Mononuclear cell (primary cell): ENCODE measurements at regions not wholly inside any gene's neighbourhood (a gene's known extent, or its start where the extent isn't known, plus 50 kb on each side); places are given as distances from the start of the nearest gene placed in this dataset.
"Not testable (repeated sequence)": the region's sequence is repeated elsewhere in the genome, so short reads cannot be mapped to it uniquely, and the experiment has no call there.

Source experiments
- H3K27me3 ChIP-seq: 2 replicates; pipeline ENCODE4 v1.6.0; 2011; ENCODE audit warnings: low read length, control low read depth; ENCODE audit not compliant: insufficient read depth
- H3K4me1 ChIP-seq: 2 replicates; pipeline ENCODE4 v1.5.1; 2011; ENCODE audit warnings: mild to moderate bottlenecking, low read length, control low read depth; ENCODE audit not compliant: insufficient read depth
- H3K4me3 ChIP-seq: 2 replicates; pipeline ENCODE4 v1.5.1; 2011; ENCODE audit warnings: mild to moderate bottlenecking, low read length, moderate library complexity
- H3K9me3 ChIP-seq: 2 replicates; pipeline ENCODE4 v1.5.1; 2011; ENCODE audit warnings: low read depth, mild to moderate bottlenecking, control low read depth, low read length

DNA sequence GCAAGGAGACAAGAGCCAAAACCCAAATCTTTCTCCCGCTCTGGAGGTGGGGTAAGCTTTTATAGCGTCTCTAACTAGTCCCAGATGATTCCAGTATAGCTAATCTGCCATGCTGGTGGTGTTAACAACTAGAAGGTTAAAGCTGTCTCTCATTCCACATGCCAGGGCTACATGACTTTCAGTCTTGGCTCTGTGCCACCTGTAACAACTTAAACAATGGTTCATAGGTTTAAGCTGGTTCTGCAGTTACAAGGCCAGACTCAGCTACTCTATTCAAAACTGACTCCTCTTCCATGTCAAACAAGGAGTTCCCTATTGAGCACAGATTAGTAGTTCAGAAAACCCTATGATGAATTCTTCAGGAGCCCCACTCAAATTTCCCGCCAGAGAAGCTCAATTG, 128.9 kb downstream of the ELOVL4 start:
- Histone ChIP-seq H3K4me1 (no peaks in the 10 kb centered on the region), H3K27me3 (peaks cover 6% of the 10 kb centered on the region), H3K4me3 (no peak overlapping the region), H3K9me3 (no peaks in the 10 kb centered on the region)

DNA sequence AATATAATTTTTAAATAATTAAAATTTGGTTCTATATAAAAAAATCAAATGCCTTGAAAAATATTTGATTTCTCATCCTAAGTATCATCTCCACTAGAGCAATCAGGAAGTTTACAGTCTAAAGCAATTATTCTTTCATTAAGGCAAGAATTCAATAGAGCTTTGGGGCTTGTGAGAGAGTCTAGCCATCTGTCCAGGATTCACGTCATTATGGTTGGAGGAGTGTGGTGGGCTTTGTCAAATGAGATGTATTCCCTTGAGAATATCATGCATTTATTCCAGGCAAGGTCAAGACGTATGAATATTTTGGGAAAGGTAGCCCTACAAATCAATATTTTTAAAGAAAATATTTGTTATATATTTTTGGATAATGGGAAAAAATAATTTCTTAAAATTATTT, 132.4 kb downstream of the ELOVL4 start:
- no peaks in the 10 kb centered on the region for H3K4me1 ChIP-seq
- no peak overlapping the region for H3K4me3 ChIP-seq
- no peaks in the 10 kb centered on the region for H3K9me3 ChIP-seq
- peaks cover 3% of the 10 kb centered on the region for H3K27me3 ChIP-seq

DNA sequence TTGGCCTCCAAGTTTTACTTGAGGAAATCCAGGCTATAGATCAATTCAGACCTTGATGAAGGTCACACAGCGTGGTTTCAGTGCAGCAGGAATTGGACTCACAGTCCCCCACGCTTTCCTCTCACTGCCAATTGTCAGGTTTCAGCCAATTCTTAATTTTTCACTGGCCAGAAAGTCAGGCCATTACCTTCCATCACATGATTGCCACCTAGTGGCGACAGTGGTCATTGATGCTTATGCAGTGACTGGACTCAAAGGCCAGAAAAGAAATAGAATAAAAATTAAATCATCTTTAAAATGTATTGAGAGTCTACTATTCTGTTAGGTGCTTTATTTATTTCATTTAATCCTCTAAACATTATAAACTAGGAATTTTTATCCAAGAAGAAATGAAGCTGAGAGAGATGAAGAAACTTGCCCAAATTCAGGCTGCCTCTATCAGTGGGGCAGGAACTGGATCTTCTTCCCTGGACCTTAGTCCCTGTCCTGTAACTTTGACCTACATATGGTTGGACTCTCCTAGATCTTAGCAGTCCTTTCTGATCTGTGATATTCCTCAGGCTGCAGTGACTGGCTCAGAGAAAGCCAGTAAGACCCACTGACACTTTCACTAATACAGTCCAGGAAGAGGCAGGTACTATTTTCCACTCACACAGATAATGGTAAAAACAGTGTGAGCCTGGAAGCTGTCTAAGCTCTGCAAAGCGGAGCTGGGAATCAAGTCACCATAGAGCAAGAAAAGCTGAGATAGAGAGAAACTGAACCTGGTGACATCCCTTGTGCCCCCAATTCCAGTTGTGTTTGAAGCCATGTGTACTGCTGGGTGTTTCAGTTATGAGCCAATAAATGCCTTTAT, 133.3 kb downstream of the ELOVL4 start:
- peaks cover 3% of the 10 kb centered on the region for H3K27me3 ChIP-seq
- H3K9me3 ChIP-seq = no peaks in the 10 kb centered on the region
- H3K4me3 ChIP-seq = no peak overlapping the region
- H3K4me1 ChIP-seq = no peaks in the 10 kb centered on the region

DNA sequence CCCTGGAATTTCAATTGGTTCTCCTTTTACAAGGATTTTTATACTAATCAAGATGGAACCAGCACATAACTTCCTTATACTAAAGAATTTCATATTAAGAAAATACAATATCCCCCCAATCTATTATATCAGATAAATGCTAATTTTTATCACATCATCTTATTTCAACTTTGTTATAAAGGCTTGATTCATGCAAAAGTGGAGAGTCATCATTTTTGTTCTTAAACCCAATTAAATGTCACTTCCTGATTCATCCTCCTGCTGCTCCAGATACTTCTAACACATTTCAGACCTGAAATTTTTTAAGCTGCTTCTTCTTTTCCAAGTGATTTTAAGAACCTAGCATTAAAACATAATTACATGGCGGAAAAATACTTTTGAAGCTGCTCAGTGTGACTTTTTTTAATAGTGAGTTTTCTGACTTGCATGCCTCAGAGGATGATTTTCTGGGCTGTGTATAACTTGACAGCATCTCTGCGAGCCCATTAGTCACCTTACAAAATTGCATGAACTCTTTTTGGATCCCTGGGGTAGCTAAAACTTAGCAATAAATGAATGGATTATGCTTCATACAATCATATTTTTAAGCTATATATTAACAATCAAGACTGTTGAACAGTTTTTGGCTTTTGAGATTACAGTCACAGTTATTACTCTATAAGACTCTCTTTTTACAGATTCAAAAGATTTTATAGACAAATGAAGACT, 134.1 kb downstream of the ELOVL4 start:
- Histone ChIP-seq H3K9me3 (no peaks in the 10 kb centered on the region), H3K4me1 (no peaks in the 10 kb centered on the region), H3K27me3 (no peaks in the 10 kb centered on the region), H3K4me3 (no peak overlapping the region)

DNA sequence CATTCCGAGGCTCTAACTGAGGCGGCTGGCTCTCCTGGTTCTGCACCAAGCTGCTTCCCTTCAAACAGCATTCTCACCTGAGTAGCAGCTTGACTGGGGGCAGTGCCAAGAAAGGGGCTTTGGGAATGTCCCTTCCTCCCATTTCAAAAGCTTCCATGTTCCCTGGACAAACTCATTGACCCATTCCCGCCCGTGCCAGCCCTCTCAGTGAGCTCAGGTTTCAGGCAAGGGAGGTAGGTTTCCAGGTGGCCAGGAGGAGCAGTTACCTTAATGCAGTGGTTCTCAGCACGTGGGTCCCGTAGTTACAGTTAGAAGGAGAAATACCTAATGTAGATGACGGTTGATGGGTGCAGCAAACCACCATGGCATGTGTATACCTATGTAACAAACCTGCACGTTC, 135.2 kb downstream of the ELOVL4 start:
- H3K4me3 ChIP-seq = no peak overlapping the region
- H3K4me1 ChIP-seq = no peaks in the 10 kb centered on the region
- no peaks in the 10 kb centered on the region for H3K9me3 ChIP-seq
- no peaks in the 10 kb centered on the region for H3K27me3 ChIP-seq

DNA sequence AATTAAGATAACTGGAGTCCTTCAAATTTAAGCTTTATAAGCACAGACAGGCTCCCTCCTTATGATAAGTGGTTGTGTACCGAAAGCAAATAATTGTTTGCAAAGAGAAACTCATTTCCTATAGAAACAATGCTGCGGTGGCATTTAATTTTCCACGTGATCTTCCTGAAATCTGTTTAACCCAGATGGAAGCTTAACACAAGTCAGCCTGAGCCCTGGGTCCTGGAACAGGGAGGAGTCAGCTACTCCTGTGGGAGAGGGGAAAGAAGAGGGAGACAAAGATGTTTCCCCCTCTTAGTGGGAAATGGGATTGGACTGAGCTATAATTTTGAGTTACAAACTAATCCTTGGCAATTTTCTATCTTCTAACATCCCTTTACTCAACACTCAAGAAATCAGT, 136.5 kb downstream of the ELOVL4 start:
- no peaks in the 10 kb centered on the region for H3K4me1 ChIP-seq
- no peak overlapping the region for H3K4me3 ChIP-seq
- no peaks in the 10 kb centered on the region for H3K27me3 ChIP-seq
- no peaks in the 10 kb centered on the region for H3K9me3 ChIP-seq

DNA sequence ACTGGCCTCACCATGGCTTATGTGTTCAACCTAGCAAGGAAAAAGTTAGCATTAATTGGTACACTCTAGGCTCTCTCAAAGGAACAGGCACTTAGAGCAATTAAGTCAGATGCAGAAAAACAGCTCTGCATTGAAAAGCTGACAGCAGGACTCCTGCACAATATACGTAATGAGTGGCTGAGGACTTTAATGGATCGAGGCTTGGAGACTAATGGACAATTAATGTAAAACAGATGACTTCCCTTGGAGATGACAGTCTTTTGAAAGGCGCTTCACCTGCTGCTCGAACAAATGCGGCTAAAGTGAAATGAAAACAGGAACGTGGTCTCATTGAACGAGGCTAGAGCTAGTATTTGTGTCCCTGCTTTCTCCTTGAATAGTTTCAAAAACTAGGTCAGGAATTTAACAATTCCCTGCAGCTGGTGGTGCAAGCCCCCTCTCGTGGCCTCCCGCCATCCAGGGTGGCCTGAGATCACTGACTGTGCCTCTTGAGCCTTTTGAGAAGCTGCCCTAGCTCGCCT, 137.1 kb downstream of the ELOVL4 start:
- H3K4me3 ChIP-seq = no peak overlapping the region
- no peaks in the 10 kb centered on the region for H3K4me1 ChIP-seq
- H3K27me3 ChIP-seq = no peaks in the 10 kb centered on the region
- H3K9me3 ChIP-seq = no peaks in the 10 kb centered on the region

DNA sequence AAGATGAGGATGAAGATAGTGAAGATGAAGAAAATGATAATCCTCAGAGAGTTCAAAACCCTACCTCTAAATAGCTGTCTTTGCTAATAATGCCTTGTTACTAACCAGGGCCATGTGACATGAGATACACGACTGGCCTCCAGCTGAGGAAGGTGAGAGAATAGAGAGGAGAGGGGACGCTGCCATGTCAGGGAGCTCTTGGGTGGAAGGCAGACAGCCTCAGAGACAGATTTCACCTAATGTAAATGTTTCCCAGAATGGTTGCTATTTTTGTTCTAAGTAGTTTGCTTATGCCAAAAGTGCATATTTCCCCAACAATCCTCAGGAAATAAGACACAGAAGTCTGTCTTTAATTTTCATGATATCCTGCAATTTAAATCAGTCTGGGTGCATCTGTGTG, 138.4 kb downstream of the ELOVL4 start:
- no peak overlapping the region for H3K4me3 ChIP-seq
- H3K27me3 ChIP-seq = no peaks in the 10 kb centered on the region
- no peaks in the 10 kb centered on the region for H3K9me3 ChIP-seq
- H3K4me1 ChIP-seq = no peaks in the 10 kb centered on the region

DNA sequence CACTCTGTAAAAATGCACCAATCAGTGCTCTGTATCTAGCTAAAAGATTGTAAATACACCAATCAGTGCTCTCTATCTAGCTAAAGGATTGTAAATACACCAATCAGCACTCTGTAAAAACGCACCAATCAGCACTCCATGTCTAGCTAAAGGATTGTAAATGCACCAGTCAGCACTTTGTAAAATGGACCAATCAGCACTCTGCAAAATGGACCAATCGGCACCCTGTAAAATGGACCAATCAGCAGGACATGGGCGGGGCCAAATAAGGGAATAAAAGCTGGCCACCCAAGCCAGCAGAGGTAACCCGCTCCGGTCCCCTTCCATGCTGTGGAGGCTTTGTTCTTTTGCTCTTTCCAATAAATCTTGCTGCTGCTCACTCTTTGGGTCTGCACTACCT, 140.7 kb downstream of the ELOVL4 start:
- not testable (repeated sequence) for H3K9me3 ChIP-seq, H3K4me3 ChIP-seq, H3K27me3 ChIP-seq
- peaks cover 16% of the 10 kb centered on the region for H3K4me1 ChIP-seq

DNA sequence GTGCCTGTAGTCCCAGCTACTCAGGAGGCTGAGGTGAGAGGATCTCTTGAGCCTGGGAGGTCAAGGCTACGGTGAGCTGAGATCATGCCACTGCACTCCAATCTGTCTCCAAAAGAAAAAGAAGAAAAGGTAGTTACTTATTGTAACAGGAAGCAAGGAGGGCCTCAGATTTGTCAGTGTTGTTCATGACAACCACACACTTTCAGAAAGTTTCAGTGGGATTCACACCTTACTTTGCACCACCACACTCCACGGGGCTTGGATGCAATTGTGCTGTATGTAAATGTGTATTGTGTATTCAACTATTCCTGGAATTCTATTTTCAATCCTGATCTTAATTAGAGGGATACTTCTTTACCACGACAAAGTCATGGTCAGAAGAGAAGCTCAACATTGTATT, 142.6 kb downstream of the ELOVL4 start:
- no peaks in the 10 kb centered on the region for H3K27me3 ChIP-seq
- no peaks in the 10 kb centered on the region for H3K9me3 ChIP-seq
- H3K4me1 ChIP-seq = peaks cover 16% of the 10 kb centered on the region
- H3K4me3 ChIP-seq = no peak overlapping the region

DNA sequence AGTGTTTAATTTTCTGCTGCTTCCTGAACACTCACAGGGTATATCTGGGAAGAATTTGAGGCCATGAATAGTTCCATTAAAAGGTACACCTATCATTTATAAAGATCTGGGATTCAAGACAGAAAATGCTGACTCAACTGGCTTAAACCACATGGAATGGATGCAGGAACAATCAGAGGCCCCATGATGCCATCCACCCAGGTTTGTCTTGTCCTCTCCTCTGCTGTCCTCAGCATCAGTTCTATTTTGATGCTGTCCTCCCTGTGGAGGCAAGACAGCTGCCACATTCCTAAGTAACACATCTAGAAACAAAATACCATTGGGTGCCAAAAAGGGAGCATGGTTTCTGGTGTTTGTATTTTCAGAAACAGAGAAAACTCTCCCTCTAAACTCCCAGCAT, 143.4 kb downstream of the ELOVL4 start:
- no peaks in the 10 kb centered on the region for H3K9me3 ChIP-seq
- H3K4me3 ChIP-seq = no peak overlapping the region
- peaks cover 16% of the 10 kb centered on the region for H3K4me1 ChIP-seq
- H3K27me3 ChIP-seq = no peaks in the 10 kb centered on the region

DNA sequence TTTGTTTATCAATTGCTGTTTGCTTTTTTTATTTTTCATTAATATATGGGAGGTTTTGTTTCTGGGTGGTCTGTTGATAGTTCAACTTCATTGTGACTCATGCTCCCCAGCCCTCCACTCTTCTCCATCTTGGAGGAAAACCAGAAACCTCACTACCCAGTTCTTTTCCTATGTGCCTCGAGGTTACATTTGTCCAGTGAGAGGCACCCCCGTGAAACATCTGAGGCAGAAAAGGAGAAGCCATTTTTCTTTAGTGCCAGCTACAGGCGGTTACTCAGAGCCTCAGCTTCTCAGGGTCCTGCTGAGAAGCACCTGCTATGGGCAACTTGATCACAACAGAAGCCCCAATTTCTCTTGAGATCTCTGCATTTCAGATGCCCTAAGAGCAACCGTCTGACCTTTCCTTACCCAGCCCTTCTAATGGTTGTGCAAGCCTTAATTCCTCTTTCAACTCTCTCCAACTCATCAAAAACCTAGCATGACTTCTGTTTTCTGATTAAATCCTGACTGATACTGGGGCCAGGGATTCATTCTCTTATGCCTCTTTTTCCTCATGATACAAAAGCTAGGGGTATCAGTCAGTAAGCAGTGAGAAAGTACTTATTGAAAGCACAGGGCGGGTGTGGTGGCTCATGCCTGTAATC, 144.6 kb downstream of the ELOVL4 start:
- Histone ChIP-seq H3K4me3 (no peak overlapping the region), H3K9me3 (no peaks in the 10 kb centered on the region), H3K27me3 (no peaks in the 10 kb centered on the region), H3K4me1 (peaks cover 16% of the 10 kb centered on the region)

DNA sequence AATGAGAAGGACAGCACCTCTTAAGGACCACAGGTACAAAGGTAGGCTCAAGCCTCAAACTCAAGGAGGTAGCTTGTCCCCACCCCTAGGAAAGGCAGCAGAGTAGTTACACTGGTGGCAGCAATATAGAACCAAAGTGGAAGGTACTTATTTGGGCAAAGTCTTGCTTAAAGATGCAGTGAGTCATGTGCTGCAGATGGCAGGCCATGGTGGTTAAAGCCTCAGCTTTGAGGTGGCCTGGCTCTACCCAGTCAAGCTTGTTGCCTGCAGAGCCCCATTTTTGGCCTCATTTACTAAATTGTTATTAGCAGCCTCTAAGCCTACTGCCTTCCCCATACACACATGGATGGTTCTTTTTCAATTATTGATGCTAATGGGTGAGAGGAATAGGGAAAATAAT, 146.0 kb downstream of the ELOVL4 start:
- Histone ChIP-seq H3K27me3 (no peaks in the 10 kb centered on the region), H3K9me3 (no peaks in the 10 kb centered on the region), H3K4me1 (peaks cover 16% of the 10 kb centered on the region), H3K4me3 (no peak overlapping the region)

DNA sequence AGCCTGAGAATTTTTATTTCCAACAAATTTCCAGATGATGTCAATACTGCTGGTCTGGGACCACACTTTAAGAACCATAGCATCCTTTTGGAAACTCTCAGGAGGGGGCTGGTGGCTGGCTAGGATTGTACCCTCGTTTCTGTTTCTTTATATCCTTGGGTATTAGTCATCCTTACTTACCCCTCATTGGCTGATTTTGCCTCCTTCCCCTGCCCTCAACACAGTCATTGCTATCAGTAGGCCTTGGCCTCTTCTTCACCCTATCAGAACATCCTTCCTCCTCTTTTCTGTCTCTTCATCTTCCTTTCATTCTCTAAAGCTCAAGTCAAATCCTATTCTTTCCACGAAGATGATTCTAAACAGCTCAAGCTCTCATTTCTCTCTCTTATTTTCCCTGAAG, 148.5 kb downstream of the ELOVL4 start:
- no peaks in the 10 kb centered on the region for H3K9me3 ChIP-seq
- peaks cover 16% of the 10 kb centered on the region for H3K4me1 ChIP-seq
- H3K27me3 ChIP-seq = no peaks in the 10 kb centered on the region
- no peak overlapping the region for H3K4me3 ChIP-seq

DNA sequence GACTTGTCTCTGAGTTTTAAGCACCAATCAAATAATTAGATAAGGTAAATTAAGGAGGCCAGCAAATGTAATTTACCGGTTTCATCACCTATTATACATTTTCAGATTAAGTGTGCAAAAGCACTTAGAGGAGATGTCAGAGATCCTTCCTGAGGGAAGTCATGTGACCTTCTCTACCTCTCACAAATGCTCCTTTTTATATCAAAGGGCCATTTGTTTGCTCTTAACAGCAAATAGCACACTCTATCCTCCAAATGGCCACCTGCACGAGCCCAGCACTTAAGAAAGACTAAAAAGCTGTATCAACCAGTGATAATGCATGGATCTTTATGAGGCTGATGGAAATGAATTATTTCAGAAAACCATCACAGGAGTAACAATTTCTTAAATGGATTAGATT, 149.4 kb downstream of the ELOVL4 start:
- Histone ChIP-seq H3K4me1 (peaks cover 11% of the 10 kb centered on the region), H3K4me3 (no peak overlapping the region), H3K27me3 (no peaks in the 10 kb centered on the region), H3K9me3 (no peaks in the 10 kb centered on the region)
